GM18867 (cell line): ENCODE measurements at regions not wholly inside any gene's neighbourhood (a gene's known extent, or its start where the extent isn't known, plus 50 kb on each side); places are given as distances from the start of the nearest gene placed in this dataset.
"Not testable (repeated sequence)": the region's sequence is repeated elsewhere in the genome, so short reads cannot be mapped to it uniquely, and the experiment has no call there.

Experiments used
- ATAC-seq: cut with Tn5 transposase; IDR thresholded peaks from one replicate; pipeline ENCODE4 v1.9.1; 2021; ENCODE audit warnings: mild to moderate bottlenecking, moderate library complexity; ENCODE audit not compliant: unreplicated experiment

DNA sequence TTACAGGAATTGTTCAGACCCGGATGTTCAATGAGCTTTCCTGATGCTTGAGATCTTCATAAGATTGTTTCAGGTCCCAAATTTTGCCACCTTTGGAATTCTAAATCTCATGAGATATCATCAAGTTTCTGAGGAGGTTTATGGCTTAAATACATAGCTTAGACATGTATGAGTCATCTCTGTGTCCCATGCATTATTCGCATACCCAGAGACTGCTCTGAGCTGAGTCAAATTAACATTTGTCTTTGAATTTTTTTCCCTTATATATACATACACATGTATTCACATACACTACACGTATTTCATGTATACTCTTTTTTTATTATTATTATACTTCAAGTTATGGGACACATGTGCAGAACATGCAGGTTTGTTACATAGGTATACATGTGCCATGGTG is 744.6 kb downstream of the BRINP1 start:
- ATAC-seq = no peak

DNA sequence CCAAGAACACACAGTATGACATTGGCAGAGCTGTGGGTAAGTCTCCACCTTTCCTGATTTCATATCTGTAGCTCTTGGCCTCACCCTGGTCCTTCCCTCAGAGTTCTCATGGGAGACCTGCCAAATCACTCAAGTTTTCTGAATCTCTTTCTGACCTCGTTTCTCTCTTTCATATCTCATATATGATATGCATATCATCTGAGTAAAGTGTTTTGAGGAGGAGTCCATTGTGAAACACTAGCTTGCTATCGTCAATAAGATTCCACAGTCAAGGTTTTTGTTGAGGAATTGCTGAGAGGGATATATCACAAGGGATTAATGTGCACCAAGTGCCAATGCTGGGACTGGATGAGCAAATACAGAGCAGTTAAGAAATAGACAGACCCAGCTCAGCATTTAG is 739.2 kb downstream of the BRINP1 start:
- no peak for ATAC-seq

DNA sequence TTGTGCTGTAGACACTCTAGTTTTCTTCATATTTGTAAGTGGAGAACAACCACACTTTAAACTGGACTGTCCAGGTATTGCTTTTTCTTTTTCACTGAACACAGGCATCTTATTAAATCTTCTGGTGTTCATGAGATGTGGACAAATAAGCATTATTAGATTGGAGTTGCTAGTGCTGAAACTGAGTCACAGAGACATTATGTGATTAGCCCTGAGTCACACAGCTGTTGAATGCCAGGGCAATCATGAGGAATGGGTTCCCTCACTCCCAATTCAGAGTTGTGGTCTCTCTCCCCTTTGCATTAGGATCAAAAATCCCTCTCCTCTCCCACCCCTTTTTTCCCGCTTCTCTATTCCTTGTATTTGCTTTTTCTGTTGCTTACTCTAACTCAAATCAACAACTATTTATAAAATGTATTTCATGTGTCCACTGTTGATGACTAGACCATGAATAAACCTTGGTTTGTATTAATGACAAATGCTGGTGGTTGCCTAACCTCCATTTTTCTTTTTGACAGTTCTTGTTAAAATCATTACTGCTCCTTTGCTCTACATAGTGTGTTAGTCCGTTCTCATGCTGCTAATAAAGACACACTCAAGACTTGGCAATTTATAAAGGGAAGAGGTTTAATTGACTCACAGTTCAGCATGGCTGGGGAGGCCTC is 738.2 kb downstream of the BRINP1 start:
- no peak for ATAC-seq

DNA sequence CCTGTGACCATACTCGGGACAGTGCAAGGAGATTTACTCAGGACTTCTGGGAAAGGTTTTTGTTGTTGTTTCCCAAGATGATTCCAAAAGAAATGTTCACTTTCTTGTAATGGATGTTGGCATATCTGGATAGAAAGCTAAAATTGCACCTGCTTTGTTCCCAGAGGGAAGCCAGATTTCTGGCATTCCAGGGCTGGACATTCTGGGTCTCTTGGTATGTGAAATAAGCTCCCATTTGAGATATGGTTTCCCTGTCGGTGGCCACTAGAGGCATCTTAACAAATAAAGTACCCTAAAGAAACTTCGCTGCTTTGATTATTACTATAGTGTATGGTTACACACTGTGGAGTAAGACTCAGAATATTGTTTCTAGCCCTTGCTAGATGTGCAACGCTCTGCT is 737.3 kb downstream of the BRINP1 start:
- ATAC-seq = no peak

DNA sequence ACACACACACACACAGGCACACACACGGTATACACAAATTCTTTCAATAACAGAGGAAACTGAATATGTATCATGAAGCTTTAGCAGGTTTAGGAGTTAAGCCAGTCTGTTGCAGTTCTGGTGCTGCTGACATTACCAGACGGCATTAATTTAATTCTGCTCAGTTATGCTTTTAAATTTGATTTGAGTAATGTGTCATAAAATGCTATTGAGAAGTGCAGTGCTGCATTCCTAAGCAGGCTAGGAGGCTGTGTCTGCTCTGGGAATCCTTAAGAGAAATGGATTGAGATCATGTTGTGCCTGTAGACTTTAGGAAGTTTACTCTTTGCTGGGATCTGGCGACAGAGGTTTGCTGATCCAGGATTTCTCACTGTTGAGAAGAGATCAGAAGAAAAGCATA is 733.8 kb downstream of the BRINP1 start:
- ATAC-seq = no peak

DNA sequence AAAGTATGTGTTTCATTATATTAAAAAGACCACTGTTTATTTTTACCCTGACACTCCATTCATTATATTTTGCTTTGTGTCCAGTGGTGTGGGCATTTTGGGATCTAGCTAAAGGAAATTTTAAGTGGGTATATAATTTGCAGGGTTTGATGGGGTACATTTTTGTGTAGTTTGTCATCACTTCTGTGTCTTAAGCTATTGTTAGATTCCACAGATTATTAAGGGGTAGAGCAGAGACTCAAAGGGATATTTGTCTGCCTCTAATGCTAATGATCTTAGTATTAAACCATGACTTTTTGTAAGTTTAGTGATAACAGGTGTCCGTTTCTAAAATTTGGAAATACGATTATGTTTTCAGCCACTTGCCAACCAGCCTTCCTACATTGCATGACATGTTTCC is 731.6 kb downstream of the BRINP1 start:
- ATAC-seq = no peak

DNA sequence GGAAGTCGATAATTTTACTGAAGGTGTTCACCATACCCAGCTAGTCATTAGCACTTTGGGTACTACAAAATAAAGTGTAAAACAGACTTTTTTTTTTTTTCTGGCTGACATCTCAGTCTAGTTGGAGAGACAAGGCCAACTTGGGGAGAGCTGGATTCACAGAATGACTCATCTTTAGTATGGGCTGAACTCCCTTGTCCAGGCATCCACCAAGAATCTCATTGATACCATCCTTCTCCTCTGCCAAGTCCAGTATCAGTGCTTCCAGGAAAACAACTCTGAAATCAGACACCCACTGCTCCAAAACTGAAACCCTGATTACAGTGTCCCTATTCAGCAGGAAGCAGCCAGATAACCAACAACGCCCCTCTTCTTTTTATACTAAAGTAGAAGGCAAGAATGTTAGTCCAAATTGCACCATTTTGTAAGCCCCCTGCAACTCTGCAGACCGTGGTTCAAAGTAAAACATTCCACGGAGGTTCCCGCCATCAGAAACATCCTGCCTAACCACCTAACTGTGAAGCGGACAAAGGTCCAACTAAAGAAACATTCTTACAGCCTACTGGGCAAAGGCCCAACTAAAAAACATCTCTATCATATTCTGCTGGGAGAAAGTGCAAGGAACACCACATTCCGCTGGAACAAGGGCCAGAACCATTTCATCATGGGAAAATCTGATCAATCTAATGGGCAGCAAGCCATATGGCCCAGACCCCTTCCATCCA is 728.2 kb downstream of the BRINP1 start:
- no peak for ATAC-seq

- no peak for ATAC-seq
Observed at GRCh38 chr9:118643118-118643517, 726.1 kb downstream of the BRINP1 start.

GRCh38 chr9:118644066-118644465 is 725.2 kb downstream of the BRINP1 start:
- ATAC-seq = no peak

- no peak for ATAC-seq
Observed at GRCh38 chr9:118647331-118647730, 721.9 kb downstream of the BRINP1 start.

DNA sequence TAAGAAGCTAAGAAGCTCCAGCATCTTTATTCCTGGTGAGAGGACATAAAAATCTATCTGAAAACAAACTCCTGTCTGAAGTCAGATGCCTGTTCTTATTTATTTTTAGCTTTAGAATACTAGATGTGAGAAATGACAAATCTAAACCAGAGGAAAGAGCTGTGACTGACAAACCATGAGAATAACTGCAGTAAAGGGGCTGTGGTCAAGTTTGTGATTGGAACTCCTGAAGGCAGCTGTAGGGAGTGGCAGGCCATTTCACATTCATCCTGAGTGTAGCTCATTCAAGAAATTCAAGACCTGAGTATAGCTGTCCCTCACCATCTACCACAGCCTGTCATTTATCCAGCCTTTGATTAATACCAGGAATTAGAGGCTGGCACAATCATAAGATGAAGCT is 718.8 kb downstream of the BRINP1 start:
- ATAC-seq = no peak

DNA sequence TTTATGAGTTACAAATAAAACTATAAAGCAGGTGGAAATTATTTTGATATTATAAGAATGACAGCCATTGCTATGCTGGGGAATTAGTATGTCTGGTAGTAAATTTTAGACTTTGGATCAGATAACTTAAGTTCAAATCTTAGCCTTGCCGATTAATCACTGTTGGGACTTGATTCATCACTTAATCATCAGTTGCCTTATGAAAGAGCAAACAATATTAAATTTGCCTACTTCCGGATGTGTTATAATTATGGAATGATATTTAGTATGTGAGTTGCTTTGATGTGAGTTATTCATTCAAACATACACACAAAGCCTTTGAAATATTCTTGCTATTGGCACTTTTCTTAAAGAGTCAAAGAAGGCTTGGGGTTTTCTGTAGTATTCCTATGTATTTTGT is 717.7 kb downstream of the BRINP1 start:
- ATAC-seq = no peak

GRCh38 chr9:118652258-118652657 is 717.0 kb downstream of the BRINP1 start:
- ATAC-seq = no peak

- no peak for ATAC-seq
Observed at GRCh38 chr9:118652912-118653311, 716.3 kb downstream of the BRINP1 start.

GRCh38 chr9:118659011-118659410 is 710.2 kb downstream of the BRINP1 start:
- no peak for ATAC-seq

GRCh38 chr9:118665226-118665919 is 703.9 kb downstream of the BRINP1 start:
- no peak for ATAC-seq

DNA sequence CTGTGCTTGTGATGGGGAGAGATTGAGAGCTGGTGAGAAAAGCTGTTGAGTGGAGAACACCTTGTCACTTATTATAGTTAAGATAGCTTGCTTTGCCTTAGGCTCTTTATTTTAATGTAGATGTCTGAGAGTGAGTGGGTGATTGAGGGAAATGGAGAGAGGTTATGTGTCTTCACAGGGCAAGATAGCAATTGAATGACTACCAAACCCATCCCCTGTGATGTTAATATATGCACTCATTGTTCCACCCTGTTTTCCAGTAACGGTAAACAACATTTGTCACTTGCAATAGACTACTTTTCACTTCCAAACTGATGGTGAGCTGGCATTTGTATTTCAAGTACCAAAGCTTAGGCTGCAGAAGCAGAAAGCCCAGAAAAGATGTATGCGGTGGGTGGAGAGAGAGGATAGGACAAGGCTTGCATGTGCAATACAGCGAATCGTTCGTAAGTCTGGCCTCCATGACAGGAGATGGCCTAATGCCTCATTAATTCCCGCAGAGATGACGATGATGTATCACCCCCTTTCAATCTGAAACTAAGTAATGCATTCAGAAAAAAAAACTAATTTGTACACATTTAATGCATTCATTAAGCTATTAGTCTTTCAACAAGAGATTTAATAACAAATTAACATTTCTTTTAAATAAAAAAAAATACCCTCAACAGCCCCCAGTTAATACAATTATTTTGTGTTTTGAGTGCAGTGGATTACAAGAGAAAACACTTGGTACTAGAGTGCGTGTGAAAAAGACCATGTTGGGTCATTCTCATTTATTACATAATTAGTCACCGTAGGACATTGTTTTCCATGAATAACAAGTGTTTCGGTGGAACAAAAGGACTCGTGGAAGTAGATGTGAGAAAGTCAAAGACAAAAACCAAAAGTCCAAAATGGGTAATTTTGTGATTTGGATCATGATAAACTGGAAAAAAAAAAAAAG is 699.0 kb downstream of the BRINP1 start:
- ATAC-seq = no peak

GRCh38 chr9:118674942-118675341 is 694.3 kb downstream of the BRINP1 start:
- ATAC-seq = no peak

DNA sequence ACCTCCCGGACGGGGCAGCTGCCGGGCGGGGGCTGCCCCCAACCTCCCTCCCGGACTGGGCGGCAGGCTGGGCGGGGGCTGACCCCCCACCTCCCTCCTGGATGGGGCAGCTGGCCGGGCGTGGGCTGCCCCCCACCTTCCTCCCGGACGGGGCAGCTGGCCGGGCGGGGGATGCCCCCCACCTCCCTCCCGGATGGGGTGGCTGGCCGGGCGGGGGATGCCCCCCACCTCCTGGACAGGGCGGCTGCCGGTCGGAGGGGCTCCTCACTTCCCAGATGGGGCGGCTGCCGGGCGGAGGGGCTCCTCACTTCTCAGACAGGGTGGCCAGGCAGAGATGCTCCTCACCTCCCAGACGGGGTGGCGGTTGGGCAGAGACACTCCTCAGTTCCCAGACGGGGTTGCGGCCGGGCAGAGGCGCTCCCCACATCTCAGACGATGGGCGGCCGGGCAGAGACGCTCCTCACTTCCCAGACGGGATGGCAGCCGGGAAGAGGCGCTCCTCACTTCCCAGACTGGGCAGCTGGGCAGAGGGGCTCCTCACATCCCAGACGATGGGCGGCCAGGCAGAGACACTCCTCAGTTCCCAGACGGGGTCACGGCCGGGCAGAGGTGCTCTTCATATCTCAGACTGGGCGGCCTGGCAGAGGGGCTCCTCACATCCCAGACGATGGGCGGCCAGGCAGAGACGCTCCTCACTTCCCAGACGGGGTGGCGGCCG is 691.1 kb downstream of the BRINP1 start:
- ATAC-seq = not testable (repeated sequence)

- ATAC-seq = no peak
Observed at GRCh38 chr9:118686959-118687358, 682.3 kb downstream of the BRINP1 start.
